ENCODE measurements at regions not wholly inside any gene's neighbourhood (a gene's known extent, or its start where the extent isn't known, plus 50 kb on each side); places are given as distances from the start of the nearest gene placed in this dataset.

DNA sequence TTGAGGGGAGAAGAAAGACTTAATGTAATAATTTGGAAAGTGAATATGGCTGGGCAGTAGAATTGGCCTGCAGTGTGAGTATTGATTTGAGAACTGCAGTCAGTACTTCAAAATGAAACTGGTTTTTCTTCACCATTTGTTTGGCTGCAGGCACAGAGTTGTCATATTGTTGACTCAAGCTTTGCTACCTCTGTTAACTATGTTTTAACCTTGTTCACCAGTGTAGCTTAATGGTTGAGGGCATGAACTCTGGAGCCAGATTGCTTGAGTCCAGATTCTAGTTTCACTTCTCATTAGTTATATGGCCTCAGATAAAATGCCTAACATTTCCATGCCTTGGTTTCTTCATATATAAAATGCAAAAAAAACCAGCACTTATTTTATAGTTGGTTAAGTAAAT lies 64.1 kb downstream of the CFAP44 start:
- no peak for TF ChIP-seq POLR2A (IDR thresholded peaks at IDR 0.05; ENCODE audit: low read depth, low read length)
- TF ChIP-seq, protein P1, sequence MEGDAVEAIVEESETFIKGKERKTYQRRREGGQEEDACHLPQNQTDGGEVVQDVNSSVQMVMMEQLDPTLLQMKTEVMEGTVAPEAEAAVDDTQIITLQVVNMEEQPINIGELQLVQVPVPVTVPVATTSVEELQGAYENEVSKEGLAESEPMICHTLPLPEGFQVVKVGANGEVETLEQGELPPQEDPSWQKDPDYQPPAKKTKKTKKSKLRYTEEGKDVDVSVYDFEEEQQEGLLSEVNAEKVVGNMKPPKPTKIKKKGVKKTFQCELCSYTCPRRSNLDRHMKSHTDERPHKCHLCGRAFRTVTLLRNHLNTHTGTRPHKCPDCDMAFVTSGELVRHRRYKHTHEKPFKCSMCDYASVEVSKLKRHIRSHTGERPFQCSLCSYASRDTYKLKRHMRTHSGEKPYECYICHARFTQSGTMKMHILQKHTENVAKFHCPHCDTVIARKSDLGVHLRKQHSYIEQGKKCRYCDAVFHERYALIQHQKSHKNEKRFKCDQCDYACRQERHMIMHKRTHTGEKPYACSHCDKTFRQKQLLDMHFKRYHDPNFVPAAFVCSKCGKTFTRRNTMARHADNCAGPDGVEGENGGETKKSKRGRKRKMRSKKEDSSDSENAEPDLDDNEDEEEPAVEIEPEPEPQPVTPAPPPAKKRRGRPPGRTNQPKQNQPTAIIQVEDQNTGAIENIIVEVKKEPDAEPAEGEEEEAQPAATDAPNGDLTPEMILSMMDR (conservative IDR thresholded peaks at IDR 0.05; ENCODE audit: low read depth, low read length): no peak
- TF ChIP-seq, protein P2, sequence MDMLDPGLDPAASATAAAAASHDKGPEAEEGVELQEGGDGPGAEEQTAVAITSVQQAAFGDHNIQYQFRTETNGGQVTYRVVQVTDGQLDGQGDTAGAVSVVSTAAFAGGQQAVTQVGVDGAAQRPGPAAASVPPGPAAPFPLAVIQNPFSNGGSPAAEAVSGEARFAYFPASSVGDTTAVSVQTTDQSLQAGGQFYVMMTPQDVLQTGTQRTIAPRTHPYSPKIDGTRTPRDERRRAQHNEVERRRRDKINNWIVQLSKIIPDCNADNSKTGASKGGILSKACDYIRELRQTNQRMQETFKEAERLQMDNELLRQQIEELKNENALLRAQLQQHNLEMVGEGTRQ (IDR thresholded peaks at IDR 0.05; ENCODE audit: low read depth, low read length): no peak
- TF ChIP-seq MXI1 (IDR thresholded peaks at IDR 0.05; ENCODE audit: borderline replicate concordance, low read depth, low read length): no peak
- TF ChIP-seq MAFK (IDR thresholded peaks at IDR 0.05; ENCODE audit: low read depth, low read length): no peak
- no peak for TF ChIP-seq CEBPB (IDR thresholded peaks at IDR 0.05; ENCODE audit: low read depth, low read length)
- no peak for TF ChIP-seq FOS (IDR thresholded peaks at IDR 0.05; ENCODE audit: low read depth, low read length)
- no peak for TF ChIP-seq BHLHE40 (IDR thresholded peaks at IDR 0.05; ENCODE audit: low read depth, low read length)
